ENCODE measurements at regions not wholly inside any gene's neighbourhood (a gene's known extent, or its start where the extent isn't known, plus 50 kb on each side); places are given as distances from the start of the nearest gene placed in this dataset.

DNA sequence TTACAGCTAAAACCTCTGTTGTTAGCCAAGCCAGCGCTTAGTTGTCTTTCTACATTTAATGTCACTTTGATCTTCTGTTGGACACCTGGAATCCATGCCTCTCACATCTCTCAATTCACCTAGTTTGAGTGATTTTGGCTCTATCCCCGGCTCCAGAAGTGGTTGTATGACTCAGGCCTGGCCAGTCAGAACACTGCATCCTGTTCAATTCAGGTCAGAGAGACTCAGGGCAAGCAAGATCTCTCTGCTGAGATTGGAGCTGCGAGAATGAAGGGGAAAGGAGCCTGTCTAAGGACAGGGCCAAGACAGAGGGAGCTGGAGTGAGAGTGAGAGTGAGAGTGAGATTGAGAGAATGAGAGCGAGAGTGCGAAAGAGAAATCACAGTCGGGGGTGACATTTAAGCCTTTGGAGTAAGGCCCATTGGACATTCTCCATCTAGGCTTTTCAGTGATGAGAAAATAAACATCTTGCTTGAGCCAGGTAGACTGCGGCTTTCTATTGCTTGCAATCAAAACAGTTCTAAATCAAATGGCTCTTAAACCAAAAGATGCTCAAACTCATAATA, 83.3 kb upstream of the DYNC1I1 start:
- H3K4me3 ChIP-seq (ENCODE audit: low read depth in 1 of 2, low read length in 2 of 2): no peak overlapping the region
- H3K27me3 ChIP-seq (ENCODE audit: control insufficient read depth in 1 of 2, insufficient read depth in 2 of 2, low read length in 2 of 2): no peaks in the 10 kb centered on the region
- no peak overlapping the region for H3K9ac ChIP-seq (ENCODE audit: low read depth in 1 of 2, low read length in 2 of 2)
- peaks cover 13 to 16% of the 10 kb centered on the region in 2 donors for H3K4me1 ChIP-seq (ENCODE audit: control insufficient read depth in 1 of 2, insufficient read depth in 2 of 2, low read length in 2 of 2)
- H3K36me3 ChIP-seq (ENCODE audit: control insufficient read depth in 1 of 2, insufficient read depth in 2 of 2, low read length in 2 of 2): no peaks in the 10 kb centered on the region
- H3K27ac ChIP-seq (ENCODE audit: low read depth, low read length): no peak overlapping the region
- H3K9me3 ChIP-seq (ENCODE audit: control insufficient read depth in 1 of 2, low read length in 2 of 2): no peaks in the 10 kb centered on the region

DNA sequence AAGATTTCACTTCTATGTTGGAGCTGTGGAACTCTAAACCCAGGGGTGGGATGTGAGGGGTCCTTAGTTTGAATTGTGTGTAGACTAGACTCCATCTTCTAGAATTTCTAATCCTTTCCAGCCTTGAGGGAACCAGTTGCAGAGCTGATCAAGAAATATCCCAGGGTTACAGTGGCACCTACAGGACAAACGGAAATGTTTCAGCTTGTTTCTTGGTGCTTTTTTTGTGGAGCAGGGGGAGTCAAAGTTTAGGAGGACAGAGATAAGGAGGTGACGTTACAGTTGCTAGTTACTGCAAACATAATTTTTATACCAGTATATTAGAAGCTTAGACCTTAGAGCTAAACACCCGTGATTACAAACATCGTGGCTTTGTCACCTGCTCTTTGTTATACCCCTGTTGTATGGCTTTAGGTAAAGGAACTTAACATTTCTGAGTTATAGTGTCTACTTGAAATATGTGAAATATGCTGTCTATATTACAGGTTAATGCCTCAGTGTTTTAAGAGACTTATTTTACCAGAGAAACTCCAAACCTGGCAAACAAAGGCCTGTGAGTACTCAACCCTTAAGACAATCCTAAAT, 84.5 kb upstream of the DYNC1I1 start:
- peaks cover 9 to 13% of the 10 kb centered on the region in 2 donors for H3K4me1 ChIP-seq (ENCODE audit: control insufficient read depth in 1 of 2, insufficient read depth in 2 of 2, low read length in 2 of 2)
- no peaks in the 10 kb centered on the region for H3K36me3 ChIP-seq (ENCODE audit: control insufficient read depth in 1 of 2, insufficient read depth in 2 of 2, low read length in 2 of 2)
- H3K9ac ChIP-seq (ENCODE audit: low read depth in 1 of 2, low read length in 2 of 2): no peak overlapping the region
- no peak overlapping the region for H3K4me3 ChIP-seq (ENCODE audit: low read depth in 1 of 2, low read length in 2 of 2)
- H3K27me3 ChIP-seq (ENCODE audit: control insufficient read depth in 1 of 2, insufficient read depth in 2 of 2, low read length in 2 of 2): no peaks in the 10 kb centered on the region
- H3K9me3 ChIP-seq (ENCODE audit: control insufficient read depth in 1 of 2, low read length in 2 of 2): no peaks in the 10 kb centered on the region
- H3K27ac ChIP-seq (ENCODE audit: low read depth, low read length): no peak overlapping the region

DNA sequence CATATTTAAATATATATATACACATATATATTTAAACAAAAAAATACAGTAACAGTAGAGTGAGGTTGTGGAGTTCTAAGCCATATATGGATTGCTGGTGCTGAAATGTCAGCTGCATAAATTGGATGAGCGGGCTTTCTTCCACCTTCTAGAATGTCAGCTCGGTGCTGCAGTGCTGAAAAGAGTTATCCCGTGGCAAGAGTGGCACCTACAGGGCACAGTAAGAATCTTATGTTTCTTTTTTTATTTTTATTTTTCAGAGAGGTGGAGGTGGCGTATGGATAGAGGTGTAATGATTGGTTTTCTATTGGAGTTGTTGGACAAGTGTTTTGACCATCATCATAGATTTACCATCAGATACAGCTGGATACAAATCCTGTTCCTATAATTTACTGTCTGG, 86.2 kb upstream of the DYNC1I1 start:
- Histone ChIP-seq H3K36me3 (ENCODE audit: control insufficient read depth in 1 of 2, insufficient read depth in 2 of 2, low read length in 2 of 2) (no peaks in the 10 kb centered on the region), H3K27me3 (ENCODE audit: control insufficient read depth in 1 of 2, insufficient read depth in 2 of 2, low read length in 2 of 2) (no peaks in the 10 kb centered on the region), H3K9me3 (ENCODE audit: control insufficient read depth in 1 of 2, low read length in 2 of 2) (no peaks in the 10 kb centered on the region), H3K4me1 (ENCODE audit: control insufficient read depth in 1 of 2, insufficient read depth in 2 of 2, low read length in 2 of 2) (peaks cover 12 to 16% of the 10 kb centered on the region in 2 donors), H3K4me3 (ENCODE audit: low read depth in 1 of 2, low read length in 2 of 2) (no peak overlapping the region), H3K27ac (ENCODE audit: low read depth, low read length) (no peak overlapping the region), H3K9ac (ENCODE audit: low read depth in 1 of 2, low read length in 2 of 2) (no peak overlapping the region)

DNA sequence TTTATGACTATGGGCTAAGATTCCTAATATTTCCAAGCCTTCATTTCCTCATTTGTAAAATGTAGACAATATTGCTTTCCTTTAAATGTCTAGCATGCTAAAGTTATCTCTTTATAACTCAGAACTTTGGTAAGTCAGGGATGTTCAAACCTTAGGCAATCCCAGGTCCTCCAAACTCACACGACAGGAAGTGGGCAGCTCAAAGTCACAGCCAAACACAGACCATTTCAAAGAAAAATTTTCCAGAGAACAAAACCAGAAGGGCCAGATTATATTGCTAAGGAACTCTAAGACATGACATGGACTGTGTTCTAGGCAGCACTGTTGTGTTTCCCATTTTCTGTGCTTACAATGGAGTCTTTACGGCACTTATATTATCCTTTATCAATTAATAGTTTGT, 87.8 kb upstream of the DYNC1I1 start:
- H3K9ac ChIP-seq (ENCODE audit: low read depth in 1 of 2, low read length in 2 of 2): no peak overlapping the region
- no peaks in the 10 kb centered on the region for H3K27me3 ChIP-seq (ENCODE audit: control insufficient read depth in 1 of 2, insufficient read depth in 2 of 2, low read length in 2 of 2)
- no peak overlapping the region for H3K27ac ChIP-seq (ENCODE audit: low read depth, low read length)
- H3K4me3 ChIP-seq (ENCODE audit: low read depth in 1 of 2, low read length in 2 of 2): no peak overlapping the region
- H3K36me3 ChIP-seq (ENCODE audit: control insufficient read depth in 1 of 2, insufficient read depth in 2 of 2, low read length in 2 of 2): no peaks in the 10 kb centered on the region
- H3K4me1 ChIP-seq (ENCODE audit: control insufficient read depth in 1 of 2, insufficient read depth in 2 of 2, low read length in 2 of 2): peaks cover 16% of the 10 kb centered on the region in 2 donors
- no peaks in the 10 kb centered on the region for H3K9me3 ChIP-seq (ENCODE audit: control insufficient read depth in 1 of 2, low read length in 2 of 2)

DNA sequence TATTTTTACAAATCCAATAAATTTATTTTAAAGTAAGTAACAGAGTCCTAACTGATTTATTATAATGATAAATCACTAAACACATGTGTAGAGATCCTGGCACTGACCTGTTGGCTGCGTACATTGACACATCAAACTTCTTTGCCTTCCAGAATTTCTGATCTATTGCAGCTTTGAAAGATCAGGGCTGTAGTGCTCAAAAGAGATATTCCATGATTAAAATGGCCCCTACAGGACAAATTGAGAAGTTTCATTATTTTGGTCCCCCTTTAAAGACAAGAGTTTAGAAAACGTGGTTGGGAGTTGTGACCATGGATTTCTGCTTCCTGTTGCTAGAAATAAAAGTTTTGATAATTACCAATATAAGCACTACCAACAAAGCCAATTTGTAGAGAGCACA, 87.7 kb upstream of the PDK4 start:
- H3K27ac ChIP-seq (ENCODE audit: low read depth, low read length): no peak overlapping the region
- no peaks in the 10 kb centered on the region for H3K36me3 ChIP-seq (ENCODE audit: control insufficient read depth in 1 of 2, insufficient read depth in 2 of 2, low read length in 2 of 2)
- H3K9ac ChIP-seq (ENCODE audit: low read depth in 1 of 2, low read length in 2 of 2): no peak overlapping the region
- H3K4me3 ChIP-seq (ENCODE audit: low read depth in 1 of 2, low read length in 2 of 2): no peak overlapping the region
- no peaks in the 10 kb centered on the region for H3K27me3 ChIP-seq (ENCODE audit: control insufficient read depth in 1 of 2, insufficient read depth in 2 of 2, low read length in 2 of 2)
- H3K9me3 ChIP-seq (ENCODE audit: control insufficient read depth in 1 of 2, low read length in 2 of 2): no peaks in the 10 kb centered on the region
- H3K4me1 ChIP-seq (ENCODE audit: control insufficient read depth in 1 of 2, insufficient read depth in 2 of 2, low read length in 2 of 2): peaks cover 16 to 20% of the 10 kb centered on the region in 2 donors

DNA sequence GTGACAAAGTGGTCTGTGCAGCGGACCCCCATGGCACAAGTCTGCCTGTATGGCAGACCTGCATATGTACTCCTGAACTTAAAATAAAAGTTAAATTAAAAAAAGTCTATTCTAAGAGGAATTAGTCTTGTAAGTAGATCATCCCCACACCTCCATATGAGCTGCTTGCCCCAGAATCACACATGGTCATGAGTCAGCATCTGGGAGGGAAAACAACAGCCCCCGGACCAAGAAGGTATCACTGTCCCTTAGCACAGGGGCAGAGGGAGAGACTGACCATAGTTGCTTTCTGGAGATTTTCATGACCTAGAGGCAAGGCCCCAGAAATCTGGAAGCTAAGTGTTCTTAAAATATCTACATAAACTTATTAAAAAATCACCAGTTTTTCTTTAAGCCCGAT, 86.6 kb upstream of the PDK4 start:
- Histone ChIP-seq H3K27me3 (ENCODE audit: control insufficient read depth in 1 of 2, insufficient read depth in 2 of 2, low read length in 2 of 2) (no peaks in the 10 kb centered on the region), H3K4me1 (ENCODE audit: control insufficient read depth in 1 of 2, insufficient read depth in 2 of 2, low read length in 2 of 2) (peaks cover 16 to 20% of the 10 kb centered on the region in 2 donors), H3K27ac (ENCODE audit: low read depth, low read length) (no peak overlapping the region), H3K36me3 (ENCODE audit: control insufficient read depth in 1 of 2, insufficient read depth in 2 of 2, low read length in 2 of 2) (no peaks in the 10 kb centered on the region), H3K9ac (ENCODE audit: low read depth in 1 of 2, low read length in 2 of 2) (no peak overlapping the region), H3K4me3 (ENCODE audit: low read depth in 1 of 2, low read length in 2 of 2) (no peak overlapping the region), H3K9me3 (ENCODE audit: control insufficient read depth in 1 of 2, low read length in 2 of 2) (no peaks in the 10 kb centered on the region)

DNA sequence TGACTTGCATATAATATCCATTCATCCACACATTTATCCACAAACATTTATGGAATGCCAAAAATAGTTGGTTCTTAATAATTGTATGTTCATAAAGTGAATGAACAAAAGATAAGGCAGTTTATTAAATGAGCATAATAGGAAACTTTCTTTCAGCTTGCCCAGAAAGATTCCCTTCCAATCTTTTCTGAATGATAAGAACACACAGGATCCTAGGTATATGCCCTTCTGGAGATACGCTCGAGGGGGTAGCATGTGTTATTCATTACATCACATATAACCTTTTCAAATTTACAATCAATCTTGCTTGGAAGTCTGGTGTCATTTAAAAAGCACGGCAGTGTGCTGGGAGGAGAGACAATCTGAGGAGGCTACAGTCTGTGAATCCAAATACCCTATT, 80.4 kb upstream of the PDK4 start:
- Histone ChIP-seq H3K9me3 (ENCODE audit: control insufficient read depth in 1 of 2, low read length in 2 of 2) (no peaks in the 10 kb centered on the region), H3K27me3 (ENCODE audit: control insufficient read depth in 1 of 2, insufficient read depth in 2 of 2, low read length in 2 of 2) (no peaks in the 10 kb centered on the region), H3K4me1 (ENCODE audit: control insufficient read depth in 1 of 2, insufficient read depth in 2 of 2, low read length in 2 of 2) (peaks cover 3 to 12% of the 10 kb centered on the region in 2 donors), H3K27ac (ENCODE audit: low read depth, low read length) (no peak overlapping the region), H3K4me3 (ENCODE audit: low read depth in 1 of 2, low read length in 2 of 2) (no peak overlapping the region), H3K36me3 (ENCODE audit: control insufficient read depth in 1 of 2, insufficient read depth in 2 of 2, low read length in 2 of 2) (no peaks in the 10 kb centered on the region), H3K9ac (ENCODE audit: low read depth in 1 of 2, low read length in 2 of 2) (no peak overlapping the region)

DNA sequence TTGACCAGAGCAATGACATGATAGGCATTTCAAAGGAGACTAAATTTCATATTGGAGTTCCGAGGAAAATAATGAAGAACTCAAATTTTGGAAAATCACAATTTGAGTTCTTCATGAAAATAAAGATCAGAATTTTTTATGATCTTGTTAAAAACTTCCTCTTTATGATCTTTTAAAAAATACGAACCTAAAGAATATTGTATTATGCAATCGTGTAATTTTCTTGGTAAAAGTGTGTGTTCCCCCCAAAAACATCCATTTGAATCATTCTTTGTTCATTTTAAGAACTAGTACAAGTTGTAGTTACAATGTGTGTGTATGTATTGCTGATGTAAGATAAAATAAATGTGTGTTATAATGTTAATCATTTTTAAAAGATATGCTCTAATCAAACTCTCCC, 79.3 kb upstream of the PDK4 start:
- H3K36me3 ChIP-seq (ENCODE audit: control insufficient read depth in 1 of 2, insufficient read depth in 2 of 2, low read length in 2 of 2): no peaks in the 10 kb centered on the region

DNA sequence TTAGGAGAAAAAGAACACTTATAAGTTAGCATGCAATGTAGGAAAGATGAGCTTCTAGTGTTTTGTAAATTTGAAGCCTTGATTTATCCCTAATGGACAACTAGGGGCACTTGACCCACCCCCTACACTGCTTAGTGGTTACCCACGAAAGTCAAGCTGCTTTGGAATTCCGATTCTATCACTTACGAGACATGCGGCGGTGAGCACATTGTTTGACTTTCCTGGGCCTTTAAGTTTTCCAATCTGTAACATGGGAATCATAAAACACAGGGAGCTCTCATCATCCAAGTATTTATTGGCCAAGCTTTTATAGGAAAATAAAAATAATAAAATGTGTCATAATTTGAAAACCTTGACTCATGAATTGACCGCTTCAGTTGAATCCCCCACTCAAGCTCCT, 78.7 kb upstream of the PDK4 start:
- Histone ChIP-seq H3K4me3 (ENCODE audit: low read depth in 1 of 2, low read length in 2 of 2) (no peak overlapping the region), H3K9me3 (ENCODE audit: control insufficient read depth in 1 of 2, low read length in 2 of 2) (no peaks in the 10 kb centered on the region), H3K27me3 (ENCODE audit: control insufficient read depth in 1 of 2, insufficient read depth in 2 of 2, low read length in 2 of 2) (no peaks in the 10 kb centered on the region), H3K27ac (ENCODE audit: low read depth, low read length) (no peak overlapping the region), H3K9ac (ENCODE audit: low read depth in 1 of 2, low read length in 2 of 2) (no peak overlapping the region), H3K36me3 (ENCODE audit: control insufficient read depth in 1 of 2, insufficient read depth in 2 of 2, low read length in 2 of 2) (no peaks in the 10 kb centered on the region), H3K4me1 (ENCODE audit: control insufficient read depth in 1 of 2, insufficient read depth in 2 of 2, low read length in 2 of 2) (peaks cover 0 to 7% of the 10 kb centered on the region in 2 donors)

More for the DNA sequence above, 79.3 kb upstream of the PDK4 start:
- no peak overlapping the region for H3K9ac ChIP-seq (ENCODE audit: low read depth in 1 of 2, low read length in 2 of 2)
- H3K27ac ChIP-seq (ENCODE audit: low read depth, low read length): no peak overlapping the region
- H3K9me3 ChIP-seq (ENCODE audit: control insufficient read depth in 1 of 2, low read length in 2 of 2): no peaks in the 10 kb centered on the region
- no peak overlapping the region for H3K4me3 ChIP-seq (ENCODE audit: low read depth in 1 of 2, low read length in 2 of 2)
- peaks cover 0 to 7% of the 10 kb centered on the region in 2 donors for H3K4me1 ChIP-seq (ENCODE audit: control insufficient read depth in 1 of 2, insufficient read depth in 2 of 2, low read length in 2 of 2)
- H3K27me3 ChIP-seq (ENCODE audit: control insufficient read depth in 1 of 2, insufficient read depth in 2 of 2, low read length in 2 of 2): no peaks in the 10 kb centered on the region

DNA sequence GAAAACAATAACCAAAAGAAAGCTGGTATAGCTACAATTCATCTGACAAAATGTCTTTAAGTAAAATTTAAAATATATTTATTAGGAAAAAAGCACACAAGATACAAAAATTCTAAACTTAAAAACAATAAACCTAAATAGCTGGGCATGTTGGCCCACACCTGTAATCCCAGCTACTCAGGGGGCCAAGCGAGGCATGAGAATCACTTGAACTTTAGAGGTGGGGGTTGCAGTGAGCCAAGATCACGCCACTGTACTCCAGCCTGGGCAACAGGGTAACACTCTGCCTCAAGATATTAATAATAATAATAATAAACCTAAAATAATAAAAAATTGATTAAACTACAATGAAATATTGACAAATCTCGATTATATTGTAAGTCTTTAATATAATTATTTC, 77.8 kb upstream of the PDK4 start:
- H3K9me3 ChIP-seq (ENCODE audit: control insufficient read depth in 1 of 2, low read length in 2 of 2): no peaks in the 10 kb centered on the region
- no peaks in the 10 kb centered on the region for H3K27me3 ChIP-seq (ENCODE audit: control insufficient read depth in 1 of 2, insufficient read depth in 2 of 2, low read length in 2 of 2)
- no peaks in the 10 kb centered on the region for H3K36me3 ChIP-seq (ENCODE audit: control insufficient read depth in 1 of 2, insufficient read depth in 2 of 2, low read length in 2 of 2)
- no peak overlapping the region for H3K27ac ChIP-seq (ENCODE audit: low read depth, low read length)
- H3K4me3 ChIP-seq (ENCODE audit: low read depth in 1 of 2, low read length in 2 of 2): no peak overlapping the region
- H3K9ac ChIP-seq (ENCODE audit: low read depth in 1 of 2, low read length in 2 of 2): no peak overlapping the region
- H3K4me1 ChIP-seq (ENCODE audit: control insufficient read depth in 1 of 2, insufficient read depth in 2 of 2, low read length in 2 of 2): peaks cover 0 to 8% of the 10 kb centered on the region in 2 donors
